Prostate gland (tissue), 2 donors: ENCODE measurements at regions not wholly inside any gene's neighbourhood (a gene's known extent, or its start where the extent isn't known, plus 50 kb on each side); places are given as distances from the start of the nearest gene placed in this dataset.

Source experiments
- CTCF ChIP-seq, 4 experiments: fragments of 200-600 bp in 2 of 4; fragments of 450-650 bp in 2 of 4; sonication (generic) in 2 of 4; IDR thresholded peaks; 1 replicate in 3 of 4; 2 replicates in 1 of 4; pipeline ENCODE4 v1.5.1; 2016 to 2019; ENCODE audit warnings: antibody characterized with exemption in 4 of 4, mild to moderate bottlenecking in 2 of 4, moderate library complexity in 2 of 4
- POLR2A ChIP-seq: fragments of 450-650 bp; IDR thresholded peaks from one replicate; pipeline ENCODE4 v1.6.1; 2016; ENCODE audit warnings: antibody characterized with exemption, mild to moderate bottlenecking
- POLR2AphosphoS5 ChIP-seq: sonication (generic); formaldehyde crosslinking; IDR thresholded peaks from one replicate; pipeline ENCODE4 v1.6.1; 2017; ENCODE audit warnings: antibody characterized with exemption

DNA sequence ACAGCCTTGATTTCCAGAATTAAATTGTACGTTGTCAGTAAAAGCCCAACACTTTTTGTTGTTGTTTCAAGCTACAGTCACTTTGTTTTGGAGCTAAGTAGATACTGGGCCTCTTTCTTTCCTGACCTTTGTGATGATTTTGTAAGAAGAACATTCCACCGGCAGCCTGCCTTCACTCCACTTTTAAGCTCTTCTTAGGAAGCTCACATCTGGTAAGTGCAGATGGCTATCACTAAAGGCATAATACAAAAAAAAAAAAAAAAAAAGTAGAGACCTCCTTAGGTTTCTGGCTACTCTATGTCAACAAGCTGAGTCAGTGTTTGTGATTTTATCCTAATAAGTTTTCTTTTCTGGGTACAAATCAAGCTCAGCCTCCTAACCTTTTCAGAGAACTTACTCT is 1922.1 kb upstream of the WWC1 start:
- TF ChIP-seq CTCF (IDR thresholded peaks at IDR 0.05) (no peak), POLR2A (no peak), POLR2AphosphoS5 (no peak)
